Lower lobe of right lung (tissue), 2 donors: ENCODE measurements at regions not wholly inside any gene's neighbourhood (a gene's known extent, or its start where the extent isn't known, plus 50 kb on each side); places are given as distances from the start of the nearest gene placed in this dataset.

Source experiments
- ATAC-seq, 2 donors: fragments of 200-7000 bp; cut with Tn5 transposase; one replicate each; pipeline ENCODE4 v1.9.1; 2020 to 2022; ENCODE audit warnings: mild to moderate bottlenecking in 2 of 2, moderate library complexity in 2 of 2
- DNase-seq: peaks from one replicate; pipeline ENCODE4 v3.0.0-alpha.2; 2020
- H3K27ac ChIP-seq: fragments of 200-600 bp; one replicate; pipeline ENCODE4 v1.8.0; 2022
- H3K27me3 ChIP-seq: fragments of 200-600 bp; one replicate; pipeline ENCODE4 v1.8.0; 2022; ENCODE audit warnings: low read depth
- H3K36me3 ChIP-seq: fragments of 200-600 bp; one replicate; pipeline ENCODE4 v1.8.0; 2022; ENCODE audit warnings: mild to moderate bottlenecking
- H3K4me1 ChIP-seq: fragments of 200-600 bp; one replicate; pipeline ENCODE4 v1.8.0; 2022
- H3K4me3 ChIP-seq: fragments of 200-600 bp; one replicate; pipeline ENCODE4 v1.8.0; 2022; ENCODE audit warnings: mild to moderate bottlenecking
- H3K9me3 ChIP-seq: fragments of 200-600 bp; one replicate; pipeline ENCODE4 v1.8.0; 2022
- CTCF ChIP-seq: fragments of 200-600 bp; IDR thresholded peaks from one replicate; pipeline ENCODE4 v1.8.0; 2022; ENCODE audit warnings: antibody characterized with exemption, mild to moderate bottlenecking
- intact Hi-C: fragments of 100-400 bp; cut with DNase I; formaldehyde crosslinking; loops from one replicate; pipeline ENCODE4 v1.11.0; 2022
- donor health status: DM: no; HTN: yes; CAD: no; lungs with severe emphysema.

GRCh38 chr3:2029559-2029958 is 69.1 kb upstream of the CNTN4 start:
- no peaks in the 10 kb centered on the region for H3K4me1 ChIP-seq
- intact Hi-C loops: no loop called here
- TF ChIP-seq CTCF: no peak
- no peak overlapping the region for H3K27ac ChIP-seq
- H3K4me3 ChIP-seq: no peak overlapping the region
- H3K9me3 ChIP-seq: no peaks in the 10 kb centered on the region
- no peaks in the 10 kb centered on the region for H3K36me3 ChIP-seq
- ATAC-seq (no peak), DNase-seq (no peak)
- H3K27me3 ChIP-seq: no peaks in the 10 kb centered on the region

DNA sequence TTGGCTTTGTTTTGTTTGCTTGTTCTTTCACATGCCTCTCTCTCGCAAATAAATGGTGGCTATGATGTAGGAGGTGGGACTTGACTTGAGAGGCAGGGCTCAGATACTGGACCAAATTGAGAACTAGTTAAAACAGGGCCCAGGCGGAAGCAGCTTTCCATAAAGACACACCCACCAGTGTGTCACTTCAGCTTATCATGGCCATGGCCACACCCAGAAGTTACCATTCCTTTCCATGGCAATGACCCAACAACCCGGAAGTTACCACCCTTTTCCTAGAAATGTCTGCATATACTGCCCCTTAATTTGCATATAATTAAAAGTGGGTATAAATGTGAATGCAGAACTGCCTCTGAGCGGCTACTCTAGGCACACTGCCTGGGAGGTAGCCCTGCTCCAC is 62.6 kb upstream of the CNTN4 start:
- Histone ChIP-seq H3K36me3 (no peaks in the 10 kb centered on the region), H3K4me1 (no peaks in the 10 kb centered on the region), H3K27ac (no peak overlapping the region), H3K4me3 (no peak overlapping the region), H3K27me3 (no peaks in the 10 kb centered on the region), H3K9me3 (no peaks in the 10 kb centered on the region)
- no peak for DNase-seq
- no peak for TF ChIP-seq CTCF
- no peak for ATAC-seq
- intact Hi-C loops: no loop called here

DNA sequence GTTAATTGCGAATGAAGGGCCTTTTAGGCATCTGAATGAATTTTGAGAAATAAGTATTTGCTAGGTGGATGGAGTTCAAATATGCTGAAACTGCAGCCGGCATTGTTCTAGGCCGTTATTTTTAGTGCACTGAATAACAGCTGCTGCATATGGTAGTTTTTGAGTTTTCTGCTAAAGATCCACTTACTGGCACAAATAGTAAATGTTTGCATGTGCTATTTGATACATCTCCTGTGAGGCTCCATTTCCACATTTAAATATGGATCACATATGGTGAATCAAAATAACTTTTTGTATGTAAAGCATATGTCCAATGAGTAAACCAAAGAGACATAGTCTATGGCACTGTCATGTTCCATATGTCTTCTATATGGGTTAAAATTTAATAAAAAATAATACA is 56.7 kb upstream of the CNTN4 start:
- Histone ChIP-seq H3K4me3 (no peak overlapping the region), H3K4me1 (no peaks in the 10 kb centered on the region), H3K27ac (no peak overlapping the region), H3K27me3 (no peaks in the 10 kb centered on the region), H3K9me3 (no peaks in the 10 kb centered on the region), H3K36me3 (no peaks in the 10 kb centered on the region)
- TF ChIP-seq CTCF: no peak
- ATAC-seq: no peak
- DNase-seq: no peak
- intact Hi-C loops: no loop called here
